WTC11 (cell line): ENCODE measurements at regions not wholly inside any gene's neighbourhood (a gene's known extent, or its start where the extent isn't known, plus 50 kb on each side); places are given as distances from the start of the nearest gene placed in this dataset.

Experiments
- ATAC-seq: fragments of 200-7000 bp; cut with Tn5 transposase; 2 replicates; pipeline ENCODE4 v1.10.0; 2021; ENCODE audit warnings: mild to moderate bottlenecking, moderate library complexity
- CTCF ChIA-PET: fragments of 300-600 bp; sonication (Branson Sonifier 250); formaldehyde crosslinking; loops from one replicate; lab custom pipeline; 2021; ENCODE audit warnings: antibody characterized with exemption; lab: Charles Lee
- POLR2A ChIA-PET: fragments of 350-600 bp; sonication (Branson Sonifier 250); formaldehyde crosslinking; loops from one replicate; lab custom pipeline; 2021; ENCODE audit warnings: antibody characterized with exemption; lab: Charles Lee
- DNase-seq: peaks from one replicate; pipeline ENCODE4 v3.0.0; 2021; ENCODE audit warnings: low spot score
- H3K27ac Mint-ChIP-seq: 2 replicates; pipeline ENCODE4 v1.8.0; 2021; ENCODE audit warnings: mixed read lengths
- H3K27me3 Mint-ChIP-seq: 2 replicates; pipeline ENCODE4 v1.8.0; 2021; ENCODE audit warnings: low read depth, mild to moderate bottlenecking, moderate library complexity, mixed read lengths
- H3K36me3 Mint-ChIP-seq: 2 replicates; pipeline ENCODE4 v1.8.0; 2021; ENCODE audit warnings: mixed read lengths
- H3K4me1 Mint-ChIP-seq: 2 replicates; pipeline ENCODE4 v1.8.0; 2022; ENCODE audit warnings: mixed read lengths
- H3K4me3 Mint-ChIP-seq: 2 replicates; pipeline ENCODE4 v1.8.0; 2021; ENCODE audit warnings: mild to moderate bottlenecking, moderate library complexity, mixed read lengths
- H3K9me3 Mint-ChIP-seq: 2 replicates; pipeline ENCODE4 v1.8.0; 2021; ENCODE audit warnings: mixed read lengths
- AR ChIP-seq: fragments of 250-450 bp; sonication (Bioruptor Pico); IDR thresholded peaks from 2 replicates; pipeline ENCODE4 v1.9.0; 2021; ENCODE audit warnings: mild to moderate bottlenecking
- ARID4B ChIP-seq: sonication (generic); formaldehyde crosslinking; IDR thresholded peaks from 2 replicates; pipeline ENCODE4 v1.8.0; 2023; ENCODE audit warnings: missing genetic modification reagents, mild to moderate bottlenecking, borderline replicate concordance
- CBFB ChIP-seq: sonication (generic); formaldehyde crosslinking; IDR thresholded peaks from 2 replicates; pipeline ENCODE4 v1.8.1; 2022; ENCODE audit warnings: mild to moderate bottlenecking, low read depth, missing genetic modification reagents
- E2F4 ChIP-seq: sonication (generic); formaldehyde crosslinking; IDR thresholded peaks from 2 replicates; pipeline ENCODE4 v1.8.1; 2022; ENCODE audit warnings: low read depth, mild to moderate bottlenecking, moderate library complexity, missing genetic modification reagents, borderline replicate concordance
- EMX1 ChIP-seq: fragments of 250-450 bp; sonication (Bioruptor Pico); IDR thresholded peaks from 2 replicates; pipeline ENCODE4 v1.8.0; 2021; ENCODE audit warnings: mild to moderate bottlenecking
- ESRRA ChIP-seq: sonication (generic); formaldehyde crosslinking; IDR thresholded peaks from 2 replicates; pipeline ENCODE4 v1.8.1; 2022; ENCODE audit warnings: mild to moderate bottlenecking, missing genetic modification reagents, borderline replicate concordance
- ETV6 ChIP-seq: sonication (generic); formaldehyde crosslinking; IDR thresholded peaks from 2 replicates; pipeline ENCODE4 v1.8.1; 2022; ENCODE audit warnings: mild to moderate bottlenecking, missing genetic modification reagents
- FOXK1 ChIP-seq: sonication (generic); formaldehyde crosslinking; IDR thresholded peaks from 2 replicates; pipeline ENCODE4 v1.8.0; 2022; ENCODE audit warnings: mild to moderate bottlenecking, moderate library complexity, missing genetic modification reagents
- GABPB1 ChIP-seq: sonication (generic); formaldehyde crosslinking; IDR thresholded peaks from 2 replicates; pipeline ENCODE4 v1.8.1; 2023; ENCODE audit warnings: mild to moderate bottlenecking, missing genetic modification reagents
- GRHL2 ChIP-seq: fragments of 250-450 bp; sonication (Bioruptor Pico); IDR thresholded peaks from 2 replicates; pipeline ENCODE4 v1.8.0; 2022; ENCODE audit warnings: mild to moderate bottlenecking, moderate library complexity; ENCODE audit not compliant: insufficient replicate concordance, severe bottlenecking
- HMGXB4 ChIP-seq: sonication (generic); formaldehyde crosslinking; IDR thresholded peaks from 2 replicates; pipeline ENCODE4 v1.8.1; 2023; ENCODE audit warnings: mild to moderate bottlenecking, moderate library complexity, missing genetic modification reagents
- JUN ChIP-seq: sonication (generic); formaldehyde crosslinking; IDR thresholded peaks from 2 replicates; pipeline ENCODE4 v1.8.0; 2023; ENCODE audit warnings: mild to moderate bottlenecking, missing genetic modification reagents
- PRRX2 ChIP-seq: fragments of 250-450 bp; sonication (Bioruptor Pico); IDR thresholded peaks from 2 replicates; pipeline ENCODE4 v1.8.0; 2021; ENCODE audit warnings: mild to moderate bottlenecking
- RORB ChIP-seq: fragments of 250-450 bp; sonication (Bioruptor Pico); IDR thresholded peaks from 2 replicates; pipeline ENCODE4 v1.9.0; 2021; ENCODE audit warnings: mild to moderate bottlenecking
- TEAD1 ChIP-seq: sonication (generic); formaldehyde crosslinking; IDR thresholded peaks from 2 replicates; pipeline ENCODE4 v1.8.0; 2022; ENCODE audit warnings: mild to moderate bottlenecking, missing genetic modification reagents
- TP53 ChIP-seq: sonication (generic); formaldehyde crosslinking; IDR thresholded peaks from 2 replicates; pipeline ENCODE4 v1.8.1; 2023; ENCODE audit warnings: mild to moderate bottlenecking, missing genetic modification reagents
- USF1 ChIP-seq: sonication (generic); formaldehyde crosslinking; IDR thresholded peaks from 2 replicates; pipeline ENCODE4 v1.8.0; 2022; ENCODE audit warnings: mild to moderate bottlenecking, missing genetic modification reagents
- ZBTB21 ChIP-seq: sonication (generic); formaldehyde crosslinking; IDR thresholded peaks from 2 replicates; pipeline ENCODE4 v1.8.1; 2023; ENCODE audit warnings: mild to moderate bottlenecking, missing genetic modification reagents, borderline replicate concordance
- ZBTB43 ChIP-seq: sonication (generic); formaldehyde crosslinking; IDR thresholded peaks from 2 replicates; pipeline ENCODE4 v1.8.1; 2023; ENCODE audit warnings: mild to moderate bottlenecking, missing genetic modification reagents
- ZNF671 ChIP-seq: fragments of 250-450 bp; sonication (Bioruptor Pico); IDR thresholded peaks from 2 replicates; pipeline ENCODE4 v1.8.0; 2021; ENCODE audit warnings: mild to moderate bottlenecking
- ZSCAN18 ChIP-seq: fragments of 250-450 bp; sonication (Bioruptor Pico); IDR thresholded peaks from 2 replicates; pipeline ENCODE4 v2.1.2; 2022; ENCODE audit warnings: mild to moderate bottlenecking, moderate library complexity

GRCh38 chr16:73510852-73511251 lies 462.9 kb upstream of the ZFHX3 start (continued):
- no peak for TF ChIP-seq AR (CRISPR knock-in tag)

GRCh38 chr16:73506568-73507056 lies 458.7 kb upstream of the ZFHX3 start:
- POLR2A ChIA-PET, result no interaction called here
- no peak overlapping the region for H3K27ac Mint-ChIP-seq
- H3K4me3 Mint-ChIP-seq, result no peak overlapping the region
- H3K4me1 Mint-ChIP-seq, result peaks cover 18% of the 10 kb centered on the region
- TF ChIP-seq ZBTB21 (CRISPR knock-in tag) (no peak), ZSCAN18 (no peak), CBFB (no peak), USF1 (no peak), E2F4 (CRISPR knock-in tag) (no peak), HMGXB4 (CRISPR knock-in tag) (no peak)
- TF ChIP-seq, all 79 proteins: peak for 0
- Mint-ChIP-seq H3K36me3 (no peaks in the 10 kb centered on the region), H3K9me3 (no peaks in the 10 kb centered on the region), H3K27me3 (no peaks in the 10 kb centered on the region; the same call in 1 of the 2 replicates)
- CTCF ChIA-PET, result no interaction called here
- no peak for DNase-seq
- no peak for ATAC-seq

GRCh38 chr16:73505577-73505976 lies 457.6 kb upstream of the ZFHX3 start:
- ChIA-PET CTCF (no interaction called here), POLR2A (no interaction called here)
- no peak overlapping the region for H3K27ac Mint-ChIP-seq
- no peak for TF ChIP-seq JUN (CRISPR knock-in tag)
- no peak for TF ChIP-seq ZBTB43 (CRISPR knock-in tag)
- no peak for TF ChIP-seq EMX1 (CRISPR knock-in tag)
- TF ChIP-seq GRHL2, result no peak
- no peak for TF ChIP-seq RORB (CRISPR knock-in tag)
- TF ChIP-seq FOXK1 (CRISPR knock-in tag), result no peak
- TF ChIP-seq ETV6 (CRISPR knock-in tag), result no peak
- TF ChIP-seq GABPB1 (CRISPR knock-in tag), result no peak
- no peak for TF ChIP-seq ZNF671 (CRISPR knock-in tag)
- TF ChIP-seq TP53 (CRISPR knock-in tag), result no peak
- TF ChIP-seq PRRX2 (CRISPR knock-in tag), result no peak
- no peak for TF ChIP-seq ESRRA (CRISPR knock-in tag)
- no peak for TF ChIP-seq TEAD1 (CRISPR knock-in tag)
- TF ChIP-seq ARID4B (CRISPR knock-in tag), result no peak

More at GRCh38 chr16:73505577-73505976, 457.6 kb upstream of the ZFHX3 start:
- ATAC-seq (no peak), DNase-seq (no peak)
- H3K36me3 Mint-ChIP-seq, result no peaks in the 10 kb centered on the region
- no peaks in the 10 kb centered on the region; the same call in 1 of the 2 replicates for H3K27me3 Mint-ChIP-seq
- H3K4me3 Mint-ChIP-seq, result no peak overlapping the region
- peaks cover 18% of the 10 kb centered on the region for H3K4me1 Mint-ChIP-seq
- no peaks in the 10 kb centered on the region for H3K9me3 Mint-ChIP-seq
